KMS-11 (cell line): ENCODE measurements at regions not wholly inside any gene's neighbourhood (a gene's known extent, or its start where the extent isn't known, plus 50 kb on each side); places are given as distances from the start of the nearest gene placed in this dataset.
A peak's percentile ranks its signal among the peaks of the same experiment; 100 is the strongest.

Experiments
- H2AFZ ChIP-seq: fragments of 200-600 bp; sonication (generic); 2 replicates; pipeline ENCODE4 v1.6.1; 2016; ENCODE audit warnings: antibody characterized with exemption, mixed run types, low read depth
- H3K27ac ChIP-seq: fragments of 200-600 bp; sonication (generic); 2 replicates; pipeline ENCODE4 v1.6.1; 2016; ENCODE audit warnings: mild to moderate bottlenecking, mixed run types
- H3K27me3 ChIP-seq: fragments of 200-600 bp; sonication (generic); 2 replicates; pipeline ENCODE4 v1.6.1; 2017; ENCODE audit warnings: mild to moderate bottlenecking, low read depth, mixed run types, moderate library complexity; ENCODE audit not compliant: insufficient read depth
- H3K36me3 ChIP-seq: fragments of 200-600 bp; sonication (generic); 2 replicates; pipeline ENCODE4 v1.6.1; 2017; ENCODE audit warnings: mild to moderate bottlenecking, mixed run types; ENCODE audit not compliant: insufficient read depth
- H3K4me1 ChIP-seq: fragments of 200-600 bp; sonication (generic); 2 replicates; pipeline ENCODE4 v1.6.1; 2016; ENCODE audit warnings: mild to moderate bottlenecking, low read depth, mixed run types; ENCODE audit not compliant: poor library complexity, severe bottlenecking
- H3K4me2 ChIP-seq: fragments of 200-600 bp; sonication (generic); 2 replicates; pipeline ENCODE4 v1.7.0; 2016; ENCODE audit warnings: mild to moderate bottlenecking, mixed run types
- H3K4me3 ChIP-seq: fragments of 200-600 bp; sonication (generic); IDR thresholded peaks from 2 replicates; pipeline ENCODE4 v1.6.1; 2017; ENCODE audit warnings: low read depth, low read length, mixed read lengths; ENCODE audit not compliant: insufficient read depth
- H3K79me2 ChIP-seq: fragments of 200-600 bp; sonication (generic); 2 replicates; pipeline ENCODE4 v1.6.1; 2016; ENCODE audit warnings: low read depth, mixed run types; ENCODE audit not compliant: insufficient read depth
- H3K9ac ChIP-seq: fragments of 200-600 bp; sonication (generic); 2 replicates; pipeline ENCODE4 v1.6.1; 2016; ENCODE audit warnings: mild to moderate bottlenecking, mixed run types
- H4K20me1 ChIP-seq: fragments of 200-600 bp; sonication (generic); 2 replicates; pipeline ENCODE4 v1.6.1; 2016; ENCODE audit warnings: mild to moderate bottlenecking, mixed run types; ENCODE audit not compliant: insufficient read depth
- CTCF ChIP-seq: fragments of 200-600 bp; sonication (generic); conservative IDR thresholded peaks from 2 replicates; pipeline ENCODE4 v1.6.1; 2017; ENCODE audit warnings: low read depth, mild to moderate bottlenecking, antibody characterized with exemption, low read length, moderate library complexity, mixed read lengths

GRCh38 chr4:35125995-35126712, 1118.2 kb downstream of the ARAP2 start:
- H3K27ac ChIP-seq, result no peak overlapping the region
- no peaks in the 10 kb centered on the region for H3K36me3 ChIP-seq
- no peak for TF ChIP-seq CTCF
- H3K4me3 ChIP-seq, result no peak overlapping the region
- no peak overlapping the region for H3K9ac ChIP-seq
- no peaks in the 10 kb centered on the region for H3K4me1 ChIP-seq
- no peaks in the 10 kb centered on the region for H3K79me2 ChIP-seq
- H3K27me3 ChIP-seq, result no peaks in the 10 kb centered on the region
- H2AFZ ChIP-seq, result no peak overlapping the region
- H4K20me1 ChIP-seq, result no peaks in the 10 kb centered on the region
- H3K4me2 ChIP-seq, result no peak overlapping the region

- Histone ChIP-seq H4K20me1 (no peaks in the 10 kb centered on the region), H3K27me3 (no peaks in the 10 kb centered on the region), H2AFZ (no peak overlapping the region), H3K79me2 (no peaks in the 10 kb centered on the region), H3K4me1 (no peaks in the 10 kb centered on the region), H3K9ac (no peak overlapping the region), H3K36me3 (no peaks in the 10 kb centered on the region), H3K27ac (no peak overlapping the region), H3K4me3 (no peak overlapping the region), H3K4me2 (no peak overlapping the region)
- TF ChIP-seq CTCF, result no peak
These were observed 1105.9 kb downstream of the ARAP2 start for GRCh38 chr4:35138449-35138848.

GRCh38 chr4:35147761-35148160, 1096.6 kb downstream of the ARAP2 start:
- Histone ChIP-seq H4K20me1 (no peaks in the 10 kb centered on the region), H2AFZ (no peak overlapping the region), H3K27ac (no peak overlapping the region), H3K79me2 (no peaks in the 10 kb centered on the region), H3K4me1 (no peaks in the 10 kb centered on the region), H3K36me3 (no peaks in the 10 kb centered on the region), H3K9ac (no peak overlapping the region), H3K4me2 (no peak overlapping the region), H3K4me3 (no peak overlapping the region), H3K27me3 (no peaks in the 10 kb centered on the region)
- TF ChIP-seq CTCF, result no peak

- TF ChIP-seq CTCF, result 0 out of 2 replicates have a peak, but pooled peaks have one; percentile 16
- no peak overlapping the region for H2AFZ ChIP-seq
- H4K20me1 ChIP-seq, result no peaks in the 10 kb centered on the region
- no peaks in the 10 kb centered on the region for H3K27me3 ChIP-seq
- no peaks in the 10 kb centered on the region for H3K4me1 ChIP-seq
- H3K36me3 ChIP-seq, result no peaks in the 10 kb centered on the region
- H3K4me3 ChIP-seq, result no peak overlapping the region
- H3K4me2 ChIP-seq, result no peak overlapping the region
- no peaks in the 10 kb centered on the region for H3K79me2 ChIP-seq
- H3K9ac ChIP-seq, result no peak overlapping the region
- no peak overlapping the region for H3K27ac ChIP-seq
These were observed 1092.3 kb downstream of the ARAP2 start for GRCh38 chr4:35151816-35152572.
